D721Med (cell line): ENCODE measurements at regions not wholly inside any gene's neighbourhood (a gene's known extent, or its start where the extent isn't known, plus 50 kb on each side); places are given as distances from the start of the nearest gene placed in this dataset.

Source experiments
- DNase-seq: peaks from one replicate; pipeline ENCODE4 v3.0.0; 2011; ENCODE audit warnings: low spot score; ENCODE audit not compliant: insufficient read length
- FAIRE-seq: peaks from 2 replicates; lab custom pipeline; 2011; peaks lifted over from hg19 to GRCh38; lab: Jason Lieb, UNC
- TF ChIP-seq, protein P1 (sequence below): IDR thresholded peaks from 2 replicates; pipeline ENCODE4 v1.5.1; 2012; ENCODE audit warnings: mild to moderate bottlenecking, control low read depth; ENCODE audit not compliant: insufficient read depth; ENCODE audit errors: missing control alignments

DNA sequence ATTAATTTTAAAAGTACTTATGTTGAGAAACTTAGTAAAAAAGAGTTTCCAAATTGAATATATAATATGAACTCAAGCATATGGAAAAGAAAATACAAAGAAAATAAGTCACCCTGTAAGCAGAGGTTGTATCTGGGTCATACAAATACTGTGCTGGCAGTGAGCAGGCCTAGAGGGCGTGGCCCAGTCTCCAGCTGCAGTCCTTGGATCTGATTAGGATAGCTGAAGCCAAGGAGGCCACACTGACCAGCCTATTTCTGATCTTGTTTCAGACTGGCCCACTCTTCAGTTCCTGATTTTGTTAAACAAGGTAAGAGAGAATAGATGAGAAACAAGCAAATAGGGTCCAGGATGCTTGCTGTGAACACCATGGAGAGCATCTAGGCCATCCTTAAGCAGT is 228.8 kb downstream of the EPM2A start:
- TF ChIP-seq, protein P1, sequence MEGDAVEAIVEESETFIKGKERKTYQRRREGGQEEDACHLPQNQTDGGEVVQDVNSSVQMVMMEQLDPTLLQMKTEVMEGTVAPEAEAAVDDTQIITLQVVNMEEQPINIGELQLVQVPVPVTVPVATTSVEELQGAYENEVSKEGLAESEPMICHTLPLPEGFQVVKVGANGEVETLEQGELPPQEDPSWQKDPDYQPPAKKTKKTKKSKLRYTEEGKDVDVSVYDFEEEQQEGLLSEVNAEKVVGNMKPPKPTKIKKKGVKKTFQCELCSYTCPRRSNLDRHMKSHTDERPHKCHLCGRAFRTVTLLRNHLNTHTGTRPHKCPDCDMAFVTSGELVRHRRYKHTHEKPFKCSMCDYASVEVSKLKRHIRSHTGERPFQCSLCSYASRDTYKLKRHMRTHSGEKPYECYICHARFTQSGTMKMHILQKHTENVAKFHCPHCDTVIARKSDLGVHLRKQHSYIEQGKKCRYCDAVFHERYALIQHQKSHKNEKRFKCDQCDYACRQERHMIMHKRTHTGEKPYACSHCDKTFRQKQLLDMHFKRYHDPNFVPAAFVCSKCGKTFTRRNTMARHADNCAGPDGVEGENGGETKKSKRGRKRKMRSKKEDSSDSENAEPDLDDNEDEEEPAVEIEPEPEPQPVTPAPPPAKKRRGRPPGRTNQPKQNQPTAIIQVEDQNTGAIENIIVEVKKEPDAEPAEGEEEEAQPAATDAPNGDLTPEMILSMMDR: no peak
- DNase-seq (no peak), FAIRE-seq (no peak)

DNA sequence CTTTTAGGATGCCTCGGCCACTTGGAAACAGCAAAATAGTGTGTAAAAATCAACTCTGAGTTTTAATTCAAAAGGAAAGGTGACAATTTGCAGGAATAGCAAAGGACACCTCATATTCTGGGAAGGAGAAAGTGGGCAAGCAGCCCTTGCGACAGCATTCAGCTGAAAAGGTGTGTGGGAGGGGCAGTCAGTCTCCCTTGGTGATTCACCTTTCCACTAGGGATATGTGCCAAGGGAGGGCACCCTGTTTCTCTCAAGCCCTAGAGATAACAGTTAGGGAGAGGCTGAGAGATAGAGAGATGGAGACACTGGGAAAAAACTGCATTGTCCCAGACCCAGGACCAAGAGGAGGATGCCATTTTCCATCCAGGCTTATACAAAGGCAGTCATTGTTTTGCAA is 228.1 kb downstream of the EPM2A start:
- no peak for DNase-seq
- no peak for FAIRE-seq
- TF ChIP-seq, protein P1: no peak

DNA sequence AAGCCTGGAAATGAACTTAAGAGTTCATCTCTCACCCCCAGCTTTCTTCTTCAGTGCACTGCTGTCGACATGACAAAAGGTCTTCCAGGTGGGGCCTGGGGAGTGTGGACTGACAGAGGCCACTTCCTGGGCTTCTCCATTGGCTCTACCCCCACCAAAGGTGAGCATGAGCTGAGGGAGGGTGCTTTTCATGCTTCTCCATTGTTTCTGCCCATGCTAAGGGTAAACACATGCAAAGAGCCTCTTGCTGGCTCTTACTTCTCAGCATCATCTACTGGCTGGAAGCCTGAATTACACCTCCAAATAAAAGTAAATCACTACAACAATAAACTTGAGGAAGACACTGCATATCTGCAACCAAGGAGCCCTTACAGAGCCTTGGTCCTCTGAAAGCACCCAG is 227.2 kb downstream of the EPM2A start:
- TF ChIP-seq, protein P1: peak; percentile 8
- FAIRE-seq (no peak), DNase-seq (no peak)

DNA sequence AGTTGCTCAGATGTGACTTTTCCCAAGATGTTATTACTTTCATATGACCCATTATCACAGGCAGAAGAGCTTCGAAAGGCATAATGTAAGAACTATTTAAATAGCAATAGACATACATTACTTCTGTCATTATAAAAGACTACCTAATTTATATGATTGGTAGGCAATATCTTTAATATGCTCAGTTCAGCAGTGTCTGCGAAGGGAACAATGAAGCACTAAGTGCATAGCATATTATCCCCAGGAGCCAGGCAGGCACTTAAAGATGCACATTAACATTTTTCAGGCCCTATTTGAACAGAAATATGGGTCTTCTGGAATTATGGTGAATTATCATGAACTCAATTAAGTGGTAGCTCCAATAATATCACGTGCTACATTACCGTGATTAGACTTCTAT is 217.8 kb downstream of the EPM2A start:
- FAIRE-seq: no peak

DNA sequence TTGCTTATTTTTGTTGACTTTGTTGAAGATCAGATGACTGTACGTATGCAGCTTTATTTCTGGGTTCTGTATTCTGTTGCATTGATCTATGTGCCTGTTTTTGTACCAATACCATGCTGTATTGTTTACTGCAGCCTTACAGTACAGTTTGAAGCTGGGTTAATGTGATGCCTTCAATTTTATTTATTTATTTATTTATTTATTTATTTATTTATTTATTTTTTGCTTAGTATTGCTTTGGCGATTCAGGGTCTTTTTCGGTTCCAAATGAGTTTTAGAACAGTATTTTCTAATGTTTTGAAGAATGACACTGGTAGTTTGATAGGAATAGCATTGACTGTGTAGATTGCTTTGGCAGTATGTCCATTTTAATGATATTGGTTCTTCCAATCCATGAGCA is 210.3 kb downstream of the EPM2A start:
- DNase-seq: no peak
- TF ChIP-seq, protein P1: no peak
- no peak for FAIRE-seq

More for the DNA sequence above, 217.8 kb downstream of the EPM2A start:
- TF ChIP-seq, protein P1: no peak
- DNase-seq: no peak

DNA sequence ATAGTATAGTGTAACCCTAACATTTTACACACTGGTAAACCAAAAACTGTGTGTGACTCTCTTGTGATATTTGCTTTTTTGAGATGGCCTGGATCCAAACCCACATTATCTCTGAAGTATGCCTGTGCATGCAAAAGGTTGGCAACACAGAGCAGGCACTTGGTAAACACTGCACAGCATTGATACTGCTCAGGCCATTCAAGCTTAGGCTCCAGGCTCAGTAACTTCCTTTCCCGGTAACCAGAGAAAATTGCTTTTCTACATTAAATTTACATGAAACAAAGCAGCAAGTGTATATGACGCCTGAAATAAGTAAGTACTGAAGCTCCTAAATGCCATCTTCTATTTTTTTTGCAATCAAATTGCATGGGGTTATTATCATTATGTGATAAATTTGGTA is 205.7 kb downstream of the EPM2A start:
- TF ChIP-seq, protein P1: no peak
- FAIRE-seq (no peak), DNase-seq (no peak)

DNA sequence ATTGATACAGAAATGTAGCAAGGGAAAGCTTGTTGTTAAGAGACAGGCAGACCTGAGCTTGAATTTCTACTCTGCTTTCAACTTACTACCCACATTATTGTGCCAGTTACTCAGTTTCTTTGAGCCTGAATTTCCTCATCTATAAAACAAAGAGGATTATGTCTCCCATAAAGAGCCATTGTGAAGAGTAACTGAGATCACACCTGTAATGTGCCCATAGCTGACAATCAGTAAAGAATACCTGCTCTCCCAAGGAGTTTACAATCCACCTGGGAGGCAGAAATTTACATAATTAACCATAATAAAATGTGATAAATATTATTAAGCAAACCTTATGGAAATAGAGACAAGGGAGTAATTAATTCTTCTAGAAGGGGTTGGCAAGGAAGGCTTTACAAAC is 204.9 kb downstream of the EPM2A start:
- FAIRE-seq (no peak), DNase-seq (no peak)
- TF ChIP-seq, protein P1: no peak
